IgD-negative memory B cell (primary cell): ENCODE measurements at regions not wholly inside any gene's neighbourhood (a gene's known extent, or its start where the extent isn't known, plus 50 kb on each side); places are given as distances from the start of the nearest gene placed in this dataset.

Experiments used
- H3K27ac Mint-ChIP-seq, 3 donors: one replicate each; pipeline ENCODE4 v1.8.0; 2020 to 2022; ENCODE audit warnings: mild to moderate bottlenecking in 3 of 3, mixed read lengths in 3 of 3, moderate library complexity in 1 of 3
- H3K27me3 Mint-ChIP-seq: one replicate; pipeline ENCODE4 v1.8.0; 2021; ENCODE audit warnings: mixed read lengths
- H3K36me3 Mint-ChIP-seq: one replicate; pipeline ENCODE4 v1.8.0; 2020; ENCODE audit warnings: mild to moderate bottlenecking, mixed read lengths
- H3K4me1 Mint-ChIP-seq, 3 donors: one replicate each; pipeline ENCODE4 v1.8.0; 2020 to 2022; ENCODE audit warnings: mixed read lengths in 3 of 3, mild to moderate bottlenecking in 1 of 3
- H3K4me3 Mint-ChIP-seq, 4 donors: one replicate each; pipeline ENCODE4 v1.8.0; 2020 to 2022; ENCODE audit warnings: mild to moderate bottlenecking in 4 of 4, mixed read lengths in 4 of 4, moderate library complexity in 3 of 4
- H3K9me3 Mint-ChIP-seq, 3 donors: one replicate each; pipeline ENCODE4 v1.8.0; 2020 to 2021; ENCODE audit warnings: mixed read lengths in 3 of 3, mild to moderate bottlenecking in 1 of 3

DNA sequence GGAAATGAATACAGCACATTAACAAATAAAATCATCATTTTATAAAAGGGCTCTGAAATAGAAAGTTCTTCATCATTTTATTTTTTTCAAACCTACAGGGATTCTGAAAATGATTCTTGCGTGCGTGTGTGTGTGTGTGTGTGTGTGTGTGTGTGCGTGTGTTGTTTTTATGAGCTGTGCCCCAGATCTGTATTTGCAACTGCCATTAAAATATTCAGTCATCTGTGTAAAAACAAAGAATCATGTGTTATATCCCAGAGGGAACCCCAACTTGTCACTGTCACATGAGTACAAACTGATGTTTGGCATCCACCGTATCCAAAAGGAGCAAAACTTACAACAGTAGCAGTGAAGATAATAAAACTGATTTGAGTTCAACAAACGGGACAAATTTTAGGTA is 635.4 kb upstream of the PFKP start:
- H3K4me1 Mint-ChIP-seq, result no peaks in the 10 kb centered on the region
- H3K36me3 Mint-ChIP-seq, result peaks cover 4% of the 10 kb centered on the region
- no peak overlapping the region for H3K27ac Mint-ChIP-seq
- H3K27me3 Mint-ChIP-seq, result no peaks in the 10 kb centered on the region
- H3K4me3 Mint-ChIP-seq, result no peak overlapping the region
- peaks cover 2 to 11% (median 6%) of the 10 kb centered on the region in 3 donors for H3K9me3 Mint-ChIP-seq

DNA sequence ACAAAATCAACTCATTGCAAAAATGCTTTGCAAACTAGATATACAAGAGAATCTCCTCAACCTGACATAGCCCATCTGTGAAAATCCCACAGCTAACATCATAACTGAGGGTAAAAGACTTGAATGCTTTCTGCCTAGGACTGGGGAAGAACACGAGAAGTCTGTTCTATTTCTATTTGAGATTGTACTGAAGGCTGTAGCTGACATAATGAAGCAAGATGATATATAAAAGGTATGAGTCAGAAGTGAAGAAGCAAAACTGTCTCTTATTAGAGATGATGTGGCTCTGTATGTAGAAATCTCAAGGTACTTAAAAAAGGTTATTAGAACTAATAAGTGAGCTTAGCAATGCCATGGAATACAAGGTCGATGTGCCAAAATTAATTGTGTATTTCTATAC is 639.9 kb upstream of the PFKP start:
- no peaks in the 10 kb centered on the region for H3K4me1 Mint-ChIP-seq
- no peak overlapping the region for H3K27ac Mint-ChIP-seq
- H3K9me3 Mint-ChIP-seq, result peaks cover 0 to 4% (median 0%) of the 10 kb centered on the region in 3 donors
- no peak overlapping the region for H3K4me3 Mint-ChIP-seq
- H3K36me3 Mint-ChIP-seq, result no peaks in the 10 kb centered on the region
- no peaks in the 10 kb centered on the region for H3K27me3 Mint-ChIP-seq

DNA sequence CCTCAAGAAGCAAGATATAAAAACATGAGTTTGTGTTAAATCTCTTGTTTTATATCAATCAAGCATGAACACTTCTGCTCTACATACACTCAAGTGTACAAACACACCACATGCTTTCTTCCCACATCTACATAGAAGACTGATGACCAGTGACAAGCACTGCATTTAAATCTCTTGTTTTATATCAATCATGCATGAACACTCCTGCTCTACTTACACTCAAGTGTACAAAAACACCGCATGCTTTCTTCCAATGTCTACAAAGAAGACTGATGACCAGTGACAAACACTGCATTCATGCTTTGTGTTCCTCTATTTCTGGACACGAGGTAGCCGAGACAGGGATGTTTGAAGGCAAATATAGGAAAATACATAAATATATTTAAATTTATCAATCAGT is 642.0 kb upstream of the PFKP start:
- H3K4me3 Mint-ChIP-seq, result no peak overlapping the region
- H3K27me3 Mint-ChIP-seq, result no peaks in the 10 kb centered on the region
- no peak overlapping the region for H3K27ac Mint-ChIP-seq
- H3K4me1 Mint-ChIP-seq, result no peaks in the 10 kb centered on the region
- peaks cover 0 to 2% (median 1%) of the 10 kb centered on the region in 3 donors for H3K9me3 Mint-ChIP-seq
- no peaks in the 10 kb centered on the region for H3K36me3 Mint-ChIP-seq

DNA sequence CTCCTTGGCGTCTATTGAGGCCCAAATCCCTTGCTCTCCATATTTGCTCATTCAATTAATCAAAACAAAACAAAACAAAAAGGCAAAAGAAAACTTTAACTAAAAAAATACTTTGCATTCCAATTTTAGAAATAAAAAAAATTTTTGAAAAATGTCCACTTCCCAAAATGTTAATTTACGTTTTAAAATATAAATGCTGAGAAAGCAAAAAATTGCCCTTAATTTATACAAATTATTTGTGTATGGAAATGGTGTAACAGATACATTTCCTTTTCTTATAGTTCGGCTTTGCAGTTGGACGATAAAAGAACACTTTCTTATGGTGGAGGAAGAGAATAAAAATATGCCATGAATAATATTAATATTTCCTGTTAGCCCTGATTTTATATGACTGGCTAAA is 652.8 kb upstream of the PFKP start:
- Mint-ChIP-seq H3K36me3 (no peaks in the 10 kb centered on the region), H3K27ac (no peak overlapping the region), H3K27me3 (no peaks in the 10 kb centered on the region), H3K4me3 (no peak overlapping the region), H3K4me1 (no peaks in the 10 kb centered on the region), H3K9me3 (peaks cover 0 to 3% (median 0%) of the 10 kb centered on the region in 3 donors)

DNA sequence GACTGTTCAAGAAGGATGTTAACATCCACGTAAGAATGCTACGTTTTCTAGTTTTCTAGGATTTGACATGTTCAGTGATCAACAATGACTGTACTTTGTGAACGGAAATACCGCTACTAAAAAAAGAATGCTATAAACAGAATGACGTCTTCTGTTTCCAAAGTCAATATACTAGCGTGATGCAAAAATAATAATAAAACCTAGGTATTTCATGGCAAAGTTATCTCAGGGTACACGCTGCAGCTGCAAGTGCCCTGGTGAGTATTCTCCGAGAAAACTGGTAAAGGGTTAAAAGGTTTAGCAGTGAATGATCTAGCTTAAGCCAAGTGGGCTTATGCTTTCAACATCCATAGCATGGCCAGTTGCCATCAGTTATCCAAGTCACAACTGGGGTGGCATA is 653.3 kb upstream of the PFKP start:
- Mint-ChIP-seq H3K27ac (no peak overlapping the region), H3K36me3 (no peaks in the 10 kb centered on the region), H3K4me1 (no peaks in the 10 kb centered on the region), H3K27me3 (no peaks in the 10 kb centered on the region), H3K4me3 (no peak overlapping the region), H3K9me3 (peaks cover 0 to 3% (median 0%) of the 10 kb centered on the region in 3 donors)

DNA sequence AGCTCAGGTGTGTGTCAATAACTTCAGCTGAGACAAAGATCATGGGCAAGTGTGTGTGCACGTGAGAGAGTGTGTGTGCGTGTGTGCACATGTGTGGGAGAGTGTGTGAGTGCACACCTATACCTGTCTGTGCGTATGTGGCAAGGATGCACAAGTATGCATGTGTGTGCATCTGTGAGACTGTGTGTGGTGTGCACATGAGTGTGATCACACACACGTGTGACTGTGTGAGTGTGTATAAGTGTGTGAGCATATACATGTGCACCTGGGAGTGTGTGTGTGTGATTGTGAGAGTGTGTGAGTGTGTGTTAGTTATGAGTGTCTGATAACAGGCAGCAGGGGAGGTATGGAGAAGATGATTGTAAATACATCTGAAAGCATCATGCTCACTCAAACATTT is 657.3 kb upstream of the PFKP start:
- peaks cover 0 to 5% (median 0%) of the 10 kb centered on the region in 3 donors for H3K9me3 Mint-ChIP-seq
- H3K4me1 Mint-ChIP-seq, result no peaks in the 10 kb centered on the region
- H3K27me3 Mint-ChIP-seq, result no peaks in the 10 kb centered on the region
- H3K27ac Mint-ChIP-seq, result no peak overlapping the region
- no peaks in the 10 kb centered on the region for H3K36me3 Mint-ChIP-seq
- H3K4me3 Mint-ChIP-seq, result no peak overlapping the region

DNA sequence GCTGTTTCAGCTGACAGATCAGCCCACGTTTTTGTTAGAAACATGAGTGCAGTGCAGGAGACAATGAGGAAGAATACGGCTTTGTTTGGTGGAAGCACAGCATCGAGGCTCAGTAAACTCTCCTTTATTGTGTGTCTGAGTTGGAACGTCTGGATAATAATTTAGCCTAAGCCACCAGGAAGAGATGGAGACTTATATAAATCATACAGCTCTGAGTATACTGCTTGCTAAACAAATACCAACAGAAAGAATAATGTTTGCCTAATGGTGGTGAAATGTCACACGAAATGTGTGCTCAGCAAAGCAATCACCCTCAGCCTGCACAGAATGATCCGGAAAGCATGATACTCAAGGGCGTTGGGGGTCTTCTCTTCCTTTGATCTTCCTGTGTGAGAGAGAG is 664.1 kb upstream of the ADARB2 start:
- Mint-ChIP-seq H3K4me1 (no peaks in the 10 kb centered on the region), H3K9me3 (peaks cover 0 to 4% (median 0%) of the 10 kb centered on the region in 3 donors), H3K36me3 (no peaks in the 10 kb centered on the region), H3K27ac (no peak overlapping the region), H3K4me3 (no peak overlapping the region), H3K27me3 (peaks cover 2% of the 10 kb centered on the region)

DNA sequence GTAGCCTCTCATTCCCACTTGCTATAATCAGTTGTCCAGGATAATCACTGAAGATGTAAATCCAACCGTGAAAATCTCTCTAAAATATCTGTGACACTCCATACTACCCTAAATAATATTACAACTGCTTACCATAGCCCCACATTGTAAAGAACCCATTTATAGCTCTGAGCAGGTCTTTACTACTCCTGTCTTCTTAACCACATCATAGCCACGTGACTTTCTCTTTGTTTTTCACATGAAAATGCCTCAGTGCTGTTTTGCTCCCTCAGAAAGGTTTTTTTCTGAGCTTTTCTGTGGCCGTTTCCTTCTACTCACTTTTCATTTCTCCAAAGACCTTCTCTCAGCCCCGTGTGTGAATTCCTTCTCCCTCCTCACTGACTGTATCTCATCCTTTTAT is 662.2 kb upstream of the ADARB2 start:
- H3K9me3 Mint-ChIP-seq, result peaks cover 0 to 1% (median 1%) of the 10 kb centered on the region in 3 donors
- H3K27me3 Mint-ChIP-seq, result peaks cover 2% of the 10 kb centered on the region
- H3K4me1 Mint-ChIP-seq, result no peaks in the 10 kb centered on the region
- no peak overlapping the region for H3K4me3 Mint-ChIP-seq
- H3K27ac Mint-ChIP-seq, result no peak overlapping the region
- H3K36me3 Mint-ChIP-seq, result no peaks in the 10 kb centered on the region

DNA sequence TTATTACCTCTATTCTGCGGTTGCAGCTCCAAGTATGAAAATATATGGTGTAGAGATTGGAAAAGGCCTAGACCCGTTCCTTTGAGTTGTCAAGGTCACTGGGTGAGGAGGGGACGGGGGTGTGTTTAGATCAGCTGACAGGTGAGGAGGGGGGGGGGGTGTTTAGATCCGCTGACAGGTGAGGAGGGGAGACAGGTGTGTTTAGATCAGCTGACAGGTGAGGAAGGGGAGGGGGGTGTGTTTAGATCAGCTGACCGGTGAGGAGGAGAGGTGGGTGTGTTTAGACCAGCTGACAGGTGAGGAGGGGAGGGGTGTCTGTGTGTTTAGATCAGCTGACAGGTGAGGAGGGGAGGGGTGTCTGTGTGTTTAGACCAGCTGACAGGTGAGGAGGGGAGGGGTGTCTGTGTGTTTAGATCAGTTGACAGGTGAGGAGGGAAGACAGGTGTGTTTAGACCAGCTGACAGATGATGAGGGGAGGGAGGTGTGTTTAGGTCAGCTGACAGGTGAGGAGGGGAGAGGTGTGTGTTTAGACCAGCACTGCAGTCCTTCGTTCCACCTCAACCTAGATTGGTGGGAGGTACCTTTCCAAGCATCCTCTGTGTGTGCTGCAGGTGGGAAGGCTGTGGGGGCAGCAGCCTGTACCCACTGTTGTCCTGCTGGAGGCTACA is 655.0 kb upstream of the ADARB2 start:
- Mint-ChIP-seq H3K36me3 (no peaks in the 10 kb centered on the region), H3K27ac (no peak overlapping the region), H3K9me3 (peaks cover 0 to 3% (median 0%) of the 10 kb centered on the region in 3 donors), H3K4me1 (no peaks in the 10 kb centered on the region), H3K4me3 (peak overlapping the region in 1 of 4 donors; percentile 8), H3K27me3 (no peaks in the 10 kb centered on the region)

DNA sequence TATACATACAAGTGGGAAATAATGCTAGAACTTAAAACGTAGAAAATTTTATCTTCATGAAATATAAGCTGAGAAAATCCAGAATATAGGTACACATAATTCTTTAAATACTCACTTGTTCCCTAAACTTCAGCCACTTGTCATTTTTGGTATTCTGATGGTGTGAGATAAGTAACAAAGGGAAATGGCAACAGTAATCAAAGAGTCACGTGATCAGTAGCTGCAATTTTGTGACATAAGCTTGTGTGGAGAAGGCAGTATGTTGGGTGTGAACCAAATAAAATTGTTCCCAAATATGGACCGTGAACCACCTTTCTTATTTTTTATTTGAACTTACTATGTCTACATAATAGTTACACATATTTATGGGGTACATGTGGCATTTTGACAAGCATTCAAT is 650.3 kb upstream of the ADARB2 start:
- Mint-ChIP-seq H3K4me3 (no peak overlapping the region), H3K27ac (no peak overlapping the region)

DNA sequence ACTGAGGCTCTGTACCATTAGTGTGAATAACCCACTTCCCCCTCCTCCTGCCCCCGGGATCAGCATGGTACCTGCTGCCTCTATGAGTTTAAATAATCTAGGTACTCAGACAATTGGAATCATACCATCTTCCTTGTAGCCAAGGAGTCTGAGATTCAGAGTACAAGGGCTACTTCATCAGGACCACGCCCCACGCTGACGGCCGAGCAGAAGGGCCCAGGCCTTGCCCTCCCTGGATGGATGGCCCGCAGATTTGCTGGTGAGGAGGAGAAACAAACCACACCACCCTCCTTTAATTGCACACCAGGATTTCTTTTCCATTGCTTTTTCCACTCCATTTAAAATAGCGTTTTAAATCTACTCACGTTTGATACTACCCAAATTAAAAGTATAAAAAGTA is 649.9 kb upstream of the ADARB2 start:
- Mint-ChIP-seq H3K4me1 (no peaks in the 10 kb centered on the region), H3K9me3 (peaks cover 3 to 6% (median 5%) of the 10 kb centered on the region in 3 donors), H3K4me3 (no peak overlapping the region), H3K27ac (no peak overlapping the region), H3K36me3 (no peaks in the 10 kb centered on the region), H3K27me3 (no peaks in the 10 kb centered on the region)

More for the DNA sequence above, 650.3 kb upstream of the ADARB2 start:
- Mint-ChIP-seq H3K9me3 (peaks cover 3 to 6% (median 5%) of the 10 kb centered on the region in 3 donors), H3K36me3 (no peaks in the 10 kb centered on the region), H3K27me3 (no peaks in the 10 kb centered on the region), H3K4me1 (no peaks in the 10 kb centered on the region)

DNA sequence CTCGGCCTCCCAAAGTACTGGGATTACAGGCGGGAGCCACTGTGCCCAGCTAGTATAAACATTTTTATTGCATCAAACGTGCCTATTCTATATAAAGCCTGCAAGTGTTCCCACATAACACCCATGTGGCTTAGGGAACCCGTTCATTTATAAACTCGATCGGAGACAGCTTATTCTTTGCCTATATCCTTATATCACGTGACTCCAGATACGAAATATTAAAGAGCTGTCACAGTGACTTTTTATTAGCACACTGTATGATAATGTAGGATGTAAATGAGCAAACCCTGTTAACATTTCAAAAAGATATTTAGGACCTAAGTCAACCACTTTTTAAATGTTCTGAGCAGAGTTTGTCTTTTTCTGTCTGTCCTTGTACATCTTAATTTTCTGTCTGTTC is 642.9 kb upstream of the ADARB2 start:
- no peak overlapping the region for H3K27ac Mint-ChIP-seq
- H3K4me1 Mint-ChIP-seq, result no peaks in the 10 kb centered on the region
- H3K9me3 Mint-ChIP-seq, result peaks cover 5 to 8% (median 5%) of the 10 kb centered on the region in 3 donors
- no peaks in the 10 kb centered on the region for H3K27me3 Mint-ChIP-seq
- H3K36me3 Mint-ChIP-seq, result no peaks in the 10 kb centered on the region
- no peak overlapping the region for H3K4me3 Mint-ChIP-seq

DNA sequence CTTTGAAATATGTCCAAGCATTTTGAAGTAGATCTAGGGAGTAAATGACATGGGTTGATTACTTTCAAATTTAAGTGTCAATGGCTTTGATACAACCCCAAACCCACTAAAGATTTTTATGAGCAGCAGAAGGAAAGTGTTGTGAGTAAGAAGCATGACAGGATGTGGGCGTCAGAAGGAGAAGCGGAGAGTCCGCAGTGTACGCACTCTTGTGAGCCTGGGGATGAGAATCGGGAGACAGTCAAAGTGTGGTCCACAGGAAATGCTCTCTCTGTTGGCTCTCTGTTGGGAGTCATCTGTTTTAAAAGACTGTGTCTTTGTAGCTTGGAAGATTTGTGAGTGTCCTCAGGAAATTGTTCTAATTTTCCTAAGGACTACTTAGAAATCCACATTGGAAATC is 629.8 kb upstream of the ADARB2 start:
- Mint-ChIP-seq H3K4me1 (no peaks in the 10 kb centered on the region), H3K9me3 (peaks cover 0 to 7% (median 6%) of the 10 kb centered on the region in 3 donors), H3K27ac (no peak overlapping the region), H3K4me3 (no peak overlapping the region), H3K27me3 (no peaks in the 10 kb centered on the region), H3K36me3 (no peaks in the 10 kb centered on the region)

DNA sequence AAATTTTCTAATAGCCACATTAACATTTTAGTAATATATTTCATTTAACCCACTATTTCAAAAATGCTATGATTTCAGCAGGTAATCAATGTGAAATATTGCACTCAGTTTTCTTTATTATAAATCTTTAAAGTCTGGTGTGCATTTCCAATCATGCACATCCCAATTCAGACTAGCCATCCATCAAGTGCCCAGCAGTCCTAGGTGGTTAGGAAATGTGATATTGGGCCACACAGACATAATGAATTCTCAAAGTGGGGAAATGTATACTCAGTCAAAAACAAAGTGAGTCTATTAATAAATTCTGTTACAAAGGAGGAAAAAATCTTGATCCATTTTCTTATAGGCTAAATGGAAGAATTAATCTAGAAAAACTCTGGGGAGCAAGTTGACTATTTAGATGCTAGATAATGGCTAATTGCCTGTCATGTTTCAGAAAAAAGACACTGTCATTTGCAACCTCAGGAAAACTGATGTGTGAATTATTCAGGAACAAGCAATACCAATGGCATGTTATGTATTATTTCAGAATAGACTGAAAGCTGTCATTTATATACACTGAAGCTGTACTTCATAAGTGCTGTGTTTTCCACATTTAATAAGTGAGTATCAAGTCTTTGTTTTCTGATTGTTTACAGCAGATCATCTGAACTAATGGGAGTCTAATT is 629.1 kb upstream of the ADARB2 start:
- Mint-ChIP-seq H3K27ac (no peak overlapping the region), H3K4me1 (no peaks in the 10 kb centered on the region)

DNA sequence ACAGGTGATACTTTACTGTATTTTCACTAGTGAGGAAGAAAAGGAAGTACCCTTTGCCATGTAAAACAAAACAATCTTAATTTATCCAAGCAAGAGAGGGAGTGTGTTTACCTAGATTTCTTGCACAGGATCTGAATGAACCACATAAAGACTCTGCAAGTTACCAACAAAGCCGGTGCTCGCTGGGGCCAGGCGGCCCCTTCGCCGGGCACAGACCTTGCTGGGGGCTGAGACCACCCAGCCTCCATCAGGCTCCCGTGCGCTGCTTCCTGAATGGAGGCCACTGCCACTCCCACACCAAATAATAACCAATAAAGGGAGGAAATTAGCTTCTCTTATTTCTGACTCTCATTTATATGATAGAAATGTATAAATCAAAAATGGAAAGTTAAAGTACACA is 625.0 kb upstream of the ADARB2 start:
- Mint-ChIP-seq H3K4me1 (no peaks in the 10 kb centered on the region), H3K9me3 (peaks cover 0 to 2% (median 0%) of the 10 kb centered on the region in 3 donors), H3K27ac (no peak overlapping the region)

More for the DNA sequence above, 629.1 kb upstream of the ADARB2 start:
- Mint-ChIP-seq H3K36me3 (no peaks in the 10 kb centered on the region), H3K4me3 (no peak overlapping the region), H3K27me3 (no peaks in the 10 kb centered on the region), H3K9me3 (peaks cover 0 to 7% (median 6%) of the 10 kb centered on the region in 3 donors)

DNA sequence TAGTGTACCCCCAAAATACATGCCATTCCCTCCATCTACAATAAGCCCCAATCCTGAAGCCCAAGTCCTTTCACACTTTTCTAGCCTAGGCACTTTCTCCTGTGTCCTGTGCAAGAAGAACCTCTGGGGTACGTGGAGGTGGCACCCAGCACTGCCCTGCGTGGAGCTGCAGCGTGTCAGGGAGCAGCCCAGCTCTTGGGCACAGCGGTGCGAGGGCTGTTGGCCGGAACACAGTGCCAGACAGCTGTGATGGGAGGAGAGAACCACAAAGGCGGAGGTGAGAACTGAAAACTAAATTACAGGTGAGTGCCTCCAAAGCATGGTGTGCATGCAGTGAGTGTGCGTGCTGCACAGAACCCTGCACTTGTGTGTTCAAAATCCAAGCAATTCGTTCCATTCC is 621.3 kb upstream of the ADARB2 start:
- no peaks in the 10 kb centered on the region for H3K36me3 Mint-ChIP-seq
- H3K9me3 Mint-ChIP-seq, result no peaks in the 10 kb centered on the region
- no peak overlapping the region for H3K27ac Mint-ChIP-seq
- H3K27me3 Mint-ChIP-seq, result no peaks in the 10 kb centered on the region
- peaks cover 0 to 1% (median 0%) of the 10 kb centered on the region in 3 donors for H3K4me1 Mint-ChIP-seq
- H3K4me3 Mint-ChIP-seq, result no peak overlapping the region

More for the DNA sequence above, 625.0 kb upstream of the ADARB2 start:
- Mint-ChIP-seq H3K36me3 (no peaks in the 10 kb centered on the region), H3K27me3 (no peaks in the 10 kb centered on the region), H3K4me3 (no peak overlapping the region)
